OCI-LY7 (cell line): ENCODE measurements at regions not wholly inside any gene's neighbourhood (a gene's known extent, or its start where the extent isn't known, plus 50 kb on each side); places are given as distances from the start of the nearest gene placed in this dataset.

Source experiments
- EZH2phosphoT487 ChIP-seq: fragments of 200-600 bp; sonication (generic); IDR thresholded peaks from 2 replicates; pipeline ENCODE4 v1.6.1; 2018; ENCODE audit warnings: low read depth, borderline replicate concordance, mild to moderate bottlenecking, mixed run types, antibody characterized with exemption, low read length, moderate library complexity, mixed read lengths
- TF ChIP-seq, protein P1 (sequence below): fragments of 200-600 bp; sonication (generic); conservative IDR thresholded peaks from 2 replicates; pipeline ENCODE4 v1.5.1; 2014; ENCODE audit warnings: mild to moderate bottlenecking, antibody characterized with exemption, low read length, moderate library complexity, mixed read lengths

- TF ChIP-seq, protein P1, sequence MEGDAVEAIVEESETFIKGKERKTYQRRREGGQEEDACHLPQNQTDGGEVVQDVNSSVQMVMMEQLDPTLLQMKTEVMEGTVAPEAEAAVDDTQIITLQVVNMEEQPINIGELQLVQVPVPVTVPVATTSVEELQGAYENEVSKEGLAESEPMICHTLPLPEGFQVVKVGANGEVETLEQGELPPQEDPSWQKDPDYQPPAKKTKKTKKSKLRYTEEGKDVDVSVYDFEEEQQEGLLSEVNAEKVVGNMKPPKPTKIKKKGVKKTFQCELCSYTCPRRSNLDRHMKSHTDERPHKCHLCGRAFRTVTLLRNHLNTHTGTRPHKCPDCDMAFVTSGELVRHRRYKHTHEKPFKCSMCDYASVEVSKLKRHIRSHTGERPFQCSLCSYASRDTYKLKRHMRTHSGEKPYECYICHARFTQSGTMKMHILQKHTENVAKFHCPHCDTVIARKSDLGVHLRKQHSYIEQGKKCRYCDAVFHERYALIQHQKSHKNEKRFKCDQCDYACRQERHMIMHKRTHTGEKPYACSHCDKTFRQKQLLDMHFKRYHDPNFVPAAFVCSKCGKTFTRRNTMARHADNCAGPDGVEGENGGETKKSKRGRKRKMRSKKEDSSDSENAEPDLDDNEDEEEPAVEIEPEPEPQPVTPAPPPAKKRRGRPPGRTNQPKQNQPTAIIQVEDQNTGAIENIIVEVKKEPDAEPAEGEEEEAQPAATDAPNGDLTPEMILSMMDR: no peak
- no peak for TF ChIP-seq EZH2phosphoT487
Observed at GRCh38 chr10:52895059-52895458, 122.5 kb upstream of the MBL2 start.
